SK-N-MC (cell line): ENCODE measurements at regions not wholly inside any gene's neighbourhood (a gene's known extent, or its start where the extent isn't known, plus 50 kb on each side); places are given as distances from the start of the nearest gene placed in this dataset.

ENCODE experiments used
- DNase-seq: peaks from one replicate; pipeline ENCODE4 v3.0.0-alpha.2; 2011; ENCODE audit warnings: low read depth, low spot score
- H3K27ac ChIP-seq: fragments of 200-600 bp; sonication (generic); 2 replicates; pipeline ENCODE4 v1.5.1; 2016; ENCODE audit warnings: mixed run types
- H3K36me3 ChIP-seq: fragments of 200-600 bp; sonication (generic); 2 replicates; pipeline ENCODE4 v1.6.1; 2017; ENCODE audit warnings: antibody characterized with exemption, low read length, mixed read lengths; ENCODE audit not compliant: insufficient read depth
- H3K4me3 ChIP-seq: fragments of 200-600 bp; sonication (generic); 2 replicates; pipeline ENCODE4 v1.5.1; 2016
- H3K9ac ChIP-seq: fragments of 200-600 bp; sonication (generic); 2 replicates; pipeline ENCODE4 v1.8.0; 2017; ENCODE audit warnings: mixed run types, mixed read lengths; ENCODE audit not compliant: insufficient read length
- H3K9me3 ChIP-seq: fragments of 200-600 bp; sonication (generic); 2 replicates; pipeline ENCODE4 v1.6.1; 2017; ENCODE audit warnings: low read depth, mild to moderate bottlenecking, antibody characterized with exemption, low read length, moderate library complexity, mixed read lengths
- EZH2 ChIP-seq: fragments of 200-600 bp; sonication (generic); IDR thresholded peaks from one replicate; pipeline ENCODE4 v1.6.1; 2017; ENCODE audit warnings: antibody characterized with exemption
- FOXP2 ChIP-seq: optimal IDR thresholded peaks from 2 replicates; pipeline ENCODE3; 2011; ENCODE audit warnings: mild to moderate bottlenecking, moderate library complexity; ENCODE audit not compliant: insufficient read depth; ENCODE audit errors: extremely low read length, control extremely low read depth
- POLR2AphosphoS5 ChIP-seq: IDR thresholded peaks from 2 replicates; pipeline ENCODE4 v1.6.1; 2012; ENCODE audit warnings: mild to moderate bottlenecking, low read depth, low read length, borderline replicate concordance

DNA sequence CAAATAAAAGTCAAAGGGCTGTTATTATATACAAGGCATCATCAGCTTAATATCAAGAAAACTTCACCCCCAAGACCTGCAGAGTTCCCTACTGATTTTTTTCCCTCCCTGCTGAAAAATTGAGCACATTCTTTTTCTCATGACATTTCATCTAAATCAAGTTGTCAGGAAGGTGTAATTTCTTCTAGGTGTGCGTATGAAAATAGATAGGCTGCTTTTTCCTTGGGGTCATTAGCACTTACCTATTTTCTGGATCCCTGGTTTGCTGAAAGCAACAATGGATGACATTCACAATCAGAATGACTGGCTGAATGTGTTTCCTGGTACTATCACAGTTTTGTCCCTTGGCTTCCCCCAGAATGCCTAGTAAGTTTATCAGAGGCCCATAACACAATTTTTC, 225.0 kb upstream of the KIRREL3 start:
- H3K4me3 ChIP-seq = no peak overlapping the region
- H3K27ac ChIP-seq = no peak overlapping the region
- TF ChIP-seq EZH2 (no peak), POLR2AphosphoS5 (no peak), FOXP2 (no peak)
- no peaks in the 10 kb centered on the region for H3K9me3 ChIP-seq
- no peak overlapping the region for H3K9ac ChIP-seq
- no peak for DNase-seq
- H3K36me3 ChIP-seq = no peaks in the 10 kb centered on the region

DNA sequence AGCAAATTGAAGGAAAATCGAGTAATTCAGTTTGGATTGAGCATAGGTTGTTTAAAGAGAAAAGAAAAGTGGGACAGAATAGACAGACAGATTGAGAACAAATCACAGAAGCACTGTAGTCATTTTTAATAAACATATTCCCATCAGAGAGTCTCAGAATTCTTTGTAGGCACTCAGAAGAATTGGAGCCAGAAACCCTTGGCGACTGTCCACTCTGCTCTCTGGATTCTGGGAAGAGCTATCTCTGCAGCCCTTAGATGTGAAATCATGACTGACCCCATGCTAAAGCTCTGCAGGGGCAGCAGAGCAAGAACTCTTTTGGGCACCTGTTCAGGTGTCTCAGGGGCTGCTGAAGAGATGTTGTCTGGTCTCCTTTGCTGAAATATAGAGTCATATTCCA, 223.7 kb upstream of the KIRREL3 start:
- no peaks in the 10 kb centered on the region for H3K9me3 ChIP-seq
- H3K4me3 ChIP-seq = no peak overlapping the region
- DNase-seq = no peak
- TF ChIP-seq FOXP2 (no peak), EZH2 (no peak), POLR2AphosphoS5 (no peak)
- H3K9ac ChIP-seq = no peak overlapping the region
- no peaks in the 10 kb centered on the region for H3K36me3 ChIP-seq
- H3K27ac ChIP-seq = no peak overlapping the region

GRCh38 chr11:127223633-127224032, 223.1 kb upstream of the KIRREL3 start:
- H3K27ac ChIP-seq = no peak overlapping the region
- no peak overlapping the region for H3K9ac ChIP-seq
- TF ChIP-seq POLR2AphosphoS5 (no peak), EZH2 (no peak), FOXP2 (no peak)
- no peak overlapping the region for H3K4me3 ChIP-seq
- no peaks in the 10 kb centered on the region for H3K36me3 ChIP-seq
- no peak for DNase-seq
- H3K9me3 ChIP-seq = no peaks in the 10 kb centered on the region

- DNase-seq = no peak
- H3K9ac ChIP-seq = no peak overlapping the region
- TF ChIP-seq POLR2AphosphoS5 (no peak), EZH2 (no peak), FOXP2 (no peak)
- H3K27ac ChIP-seq = no peak overlapping the region
- H3K36me3 ChIP-seq = no peaks in the 10 kb centered on the region
- no peaks in the 10 kb centered on the region for H3K9me3 ChIP-seq
- no peak overlapping the region for H3K4me3 ChIP-seq
Measured at GRCh38 chr11:127223026-127223425, 222.5 kb upstream of the KIRREL3 start.

GRCh38 chr11:127219704-127220103, 219.1 kb upstream of the KIRREL3 start:
- no peak overlapping the region for H3K27ac ChIP-seq
- no peaks in the 10 kb centered on the region for H3K9me3 ChIP-seq
- no peaks in the 10 kb centered on the region for H3K36me3 ChIP-seq
- TF ChIP-seq EZH2 (no peak), FOXP2 (no peak), POLR2AphosphoS5 (no peak)
- no peak overlapping the region for H3K9ac ChIP-seq
- DNase-seq = no peak
- H3K4me3 ChIP-seq = no peak overlapping the region

- no peak overlapping the region for H3K27ac ChIP-seq
- no peaks in the 10 kb centered on the region for H3K9me3 ChIP-seq
- no peaks in the 10 kb centered on the region for H3K36me3 ChIP-seq
- no peak overlapping the region for H3K4me3 ChIP-seq
- TF ChIP-seq EZH2 = no peak
- no peak for DNase-seq
- no peak overlapping the region for H3K9ac ChIP-seq
Measured at GRCh38 chr11:127218275-127218608, 217.7 kb upstream of the KIRREL3 start.

DNA sequence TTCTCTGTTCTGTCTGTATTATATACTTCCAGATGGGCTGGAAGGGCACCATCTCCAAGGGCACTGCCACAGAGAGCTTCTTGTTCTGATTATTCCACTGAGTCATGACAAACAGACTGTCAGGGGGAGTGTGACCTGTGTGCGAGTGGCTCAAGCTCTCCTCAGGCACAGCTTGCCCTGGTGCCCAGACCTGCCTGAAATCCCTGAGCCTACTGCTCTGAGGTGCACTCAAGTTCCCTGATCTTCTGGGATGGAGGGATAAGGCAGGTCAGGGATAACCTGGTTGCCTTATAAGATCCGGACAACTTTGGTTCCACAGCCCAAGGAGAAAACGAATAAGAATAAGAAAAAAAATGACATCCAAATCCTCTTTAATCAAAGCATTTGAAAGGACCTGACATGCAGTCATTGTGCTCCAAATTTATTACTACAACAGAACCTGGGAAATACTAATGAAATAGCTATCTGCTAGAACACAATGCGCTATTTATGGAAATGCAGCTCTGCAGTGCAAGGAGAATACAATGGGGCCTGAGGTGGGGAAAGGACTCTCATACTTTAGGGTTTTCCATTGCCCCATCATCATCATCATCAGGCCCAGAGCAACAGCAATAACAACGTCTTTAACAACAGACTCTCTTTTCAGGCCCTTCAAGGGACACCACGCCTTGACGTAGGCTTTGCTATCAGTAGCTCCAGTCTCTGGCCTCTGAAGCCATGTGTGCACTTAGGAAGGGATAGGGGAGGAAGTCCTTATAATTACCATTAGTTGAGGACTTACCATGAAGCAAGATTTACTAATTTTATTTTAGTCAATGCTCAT, 217.1 kb upstream of the KIRREL3 start:
- DNase-seq = no peak

GRCh38 chr11:127205688-127206217, 205.2 kb upstream of the KIRREL3 start:
- H3K36me3 ChIP-seq = no peaks in the 10 kb centered on the region
- no peak overlapping the region for H3K4me3 ChIP-seq
- no peak for DNase-seq
- H3K9me3 ChIP-seq = no peaks in the 10 kb centered on the region
- no peak overlapping the region for H3K9ac ChIP-seq
- H3K27ac ChIP-seq = no peak overlapping the region
- TF ChIP-seq EZH2 (no peak), POLR2AphosphoS5 (no peak), FOXP2 (no peak)

More for the DNA sequence above, 217.1 kb upstream of the KIRREL3 start:
- Histone ChIP-seq H3K4me3 (no peak overlapping the region), H3K9me3 (no peaks in the 10 kb centered on the region), H3K9ac (no peak overlapping the region), H3K27ac (no peak overlapping the region), H3K36me3 (no peaks in the 10 kb centered on the region)
- no peak for TF ChIP-seq FOXP2
- no peak for TF ChIP-seq POLR2AphosphoS5
- TF ChIP-seq EZH2 = no peak

DNA sequence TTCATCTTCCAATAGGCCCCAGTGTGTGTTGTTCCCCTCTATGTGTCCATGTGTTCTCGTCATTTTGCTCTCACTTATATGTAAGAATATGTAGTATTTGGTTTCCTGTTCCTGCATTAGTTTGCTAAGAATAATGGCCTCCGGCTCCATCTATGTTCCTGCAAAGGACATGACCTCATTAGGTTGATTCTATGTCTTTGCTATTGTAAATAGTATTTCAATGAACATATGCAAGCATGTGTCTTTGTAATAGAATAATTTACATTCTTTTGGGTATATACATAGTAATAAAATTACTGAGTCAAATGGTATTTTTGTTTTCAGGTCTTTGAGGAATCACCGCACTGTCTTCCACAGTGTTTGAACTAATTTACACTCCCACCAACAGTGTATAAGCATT, 202.9 kb upstream of the KIRREL3 start:
- Histone ChIP-seq H3K9ac (no peak overlapping the region), H3K9me3 (no peaks in the 10 kb centered on the region), H3K27ac (no peak overlapping the region), H3K4me3 (no peak overlapping the region), H3K36me3 (no peaks in the 10 kb centered on the region)
- TF ChIP-seq FOXP2 (no peak), EZH2 (no peak), POLR2AphosphoS5 (no peak)
- DNase-seq = no peak
